GM21367 (cell line): ENCODE measurements at regions not wholly inside any gene's neighbourhood (a gene's known extent, or its start where the extent isn't known, plus 50 kb on each side); places are given as distances from the start of the nearest gene placed in this dataset.
"Not testable (repeated sequence)": the region's sequence is repeated elsewhere in the genome, so short reads cannot be mapped to it uniquely, and the experiment has no call there.

ENCODE experiments used
- ATAC-seq: cut with Tn5 transposase; IDR thresholded peaks from one replicate; pipeline ENCODE4 v1.9.1; 2021; ENCODE audit not compliant: unreplicated experiment

DNA sequence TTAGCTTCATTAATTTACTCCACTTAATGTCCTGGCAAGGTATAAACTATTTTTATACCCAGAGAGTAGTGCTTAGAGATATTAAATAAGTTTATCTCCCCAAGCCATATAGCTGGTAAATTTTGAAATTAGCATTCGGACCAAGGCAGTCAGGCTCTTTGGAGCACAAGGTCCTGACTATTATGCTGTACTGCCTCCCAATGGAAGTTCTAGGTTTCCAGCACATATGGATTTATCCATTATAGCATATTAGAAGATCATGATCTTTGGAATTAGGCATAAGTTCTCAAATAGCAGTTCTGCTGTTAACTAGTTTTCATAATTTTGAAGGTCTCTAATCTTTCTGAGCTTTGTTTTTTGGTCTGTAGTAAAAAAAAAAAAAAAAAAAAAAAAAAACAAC is 835.3 kb upstream of the EPHA7 start:
- no peak for ATAC-seq

DNA sequence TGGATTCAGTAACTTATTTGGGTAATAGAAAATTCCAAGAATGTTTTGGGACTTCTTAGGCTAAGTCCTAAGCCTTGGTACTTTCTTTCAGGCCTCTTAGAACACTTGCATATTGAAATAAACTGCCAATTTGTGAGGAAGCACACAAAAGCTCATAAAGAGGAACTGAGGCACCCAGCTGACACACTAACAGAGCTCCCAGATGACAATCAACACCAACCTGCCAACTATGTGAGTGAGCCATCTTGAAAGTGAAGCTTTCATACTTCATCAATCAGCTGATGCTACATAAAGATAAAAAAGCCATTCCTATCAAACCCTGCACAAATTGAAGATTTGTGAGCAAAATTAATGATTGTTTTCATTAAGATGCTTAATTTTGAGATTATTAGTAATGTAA is 832.5 kb upstream of the EPHA7 start:
- ATAC-seq = no peak

DNA sequence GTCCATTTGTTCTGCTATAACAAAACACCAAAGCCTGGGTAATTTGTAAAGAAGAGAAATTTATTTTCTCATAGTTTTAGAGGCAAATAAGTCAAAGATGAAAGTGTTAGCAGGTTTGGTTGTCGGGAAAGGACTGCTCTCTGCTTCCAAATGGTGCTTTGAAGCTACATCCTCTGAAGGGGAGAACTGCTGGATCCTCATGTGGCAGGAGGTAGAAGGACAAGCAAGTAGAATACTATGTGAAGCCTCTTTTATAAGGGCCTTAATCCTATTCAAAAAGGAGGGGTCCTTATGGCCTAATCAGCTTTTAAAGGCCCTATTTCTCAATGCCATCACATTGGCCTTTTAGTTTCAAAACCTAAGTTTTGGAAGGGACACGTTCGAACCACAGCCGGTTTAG is 826.0 kb upstream of the EPHA7 start:
- ATAC-seq = no peak

DNA sequence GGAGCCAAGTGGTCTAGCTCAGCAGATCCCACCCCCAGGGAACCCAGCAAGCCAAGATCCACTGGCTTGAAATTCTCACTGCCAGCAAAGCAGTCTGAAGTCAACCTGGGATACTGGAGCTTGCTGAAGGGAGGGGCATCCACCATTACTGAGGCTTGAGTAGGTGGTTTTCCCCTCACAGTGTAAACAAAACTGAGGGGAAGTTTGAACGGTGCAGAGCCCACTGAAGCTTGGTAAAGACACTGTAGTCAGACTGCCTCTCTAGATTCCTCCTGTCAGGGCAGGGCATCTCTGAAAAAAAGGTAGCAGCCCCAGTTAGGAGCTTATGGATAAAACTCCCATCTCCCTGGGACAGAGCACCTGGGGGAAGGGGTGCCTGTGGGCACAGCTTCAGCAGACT is 819.5 kb upstream of the EPHA7 start:
- ATAC-seq = no peak

DNA sequence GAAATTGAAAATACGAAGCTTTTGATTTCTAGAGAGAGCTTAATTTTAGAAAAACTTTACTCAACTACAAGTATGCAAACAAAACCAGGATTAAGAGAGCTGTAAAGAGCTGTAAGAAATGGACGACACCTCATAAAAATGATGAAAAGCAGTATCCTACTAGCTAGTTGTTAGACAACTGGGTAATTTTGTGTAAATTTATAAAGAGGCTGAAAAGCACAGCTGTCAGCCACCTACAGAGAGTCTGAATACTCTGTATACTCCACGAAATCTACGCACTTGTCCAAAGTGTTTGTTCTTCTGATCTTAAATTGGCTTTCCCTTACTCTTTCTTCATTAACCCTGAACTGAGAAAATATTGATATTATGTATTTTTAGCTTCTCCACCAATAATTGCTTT is 808.4 kb upstream of the EPHA7 start:
- ATAC-seq = no peak

DNA sequence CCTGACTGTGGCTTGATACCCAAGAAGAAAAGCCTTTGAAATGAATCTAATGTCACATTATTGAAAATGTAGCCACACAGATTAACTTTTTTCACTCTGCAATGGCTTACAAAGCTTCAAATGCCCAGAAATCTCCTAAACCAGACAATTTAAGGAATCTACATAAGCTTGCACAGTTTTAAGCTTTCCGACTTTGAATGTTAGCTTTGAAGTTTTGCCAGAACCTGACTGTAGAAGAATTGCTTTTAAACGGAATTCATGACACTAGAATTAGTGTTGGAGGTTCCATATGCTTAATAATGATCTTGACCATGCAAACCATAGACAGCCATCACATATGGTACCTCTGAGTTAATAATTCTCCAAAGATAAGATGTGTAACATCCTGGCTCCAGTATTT is 798.5 kb upstream of the EPHA7 start:
- ATAC-seq = no peak

DNA sequence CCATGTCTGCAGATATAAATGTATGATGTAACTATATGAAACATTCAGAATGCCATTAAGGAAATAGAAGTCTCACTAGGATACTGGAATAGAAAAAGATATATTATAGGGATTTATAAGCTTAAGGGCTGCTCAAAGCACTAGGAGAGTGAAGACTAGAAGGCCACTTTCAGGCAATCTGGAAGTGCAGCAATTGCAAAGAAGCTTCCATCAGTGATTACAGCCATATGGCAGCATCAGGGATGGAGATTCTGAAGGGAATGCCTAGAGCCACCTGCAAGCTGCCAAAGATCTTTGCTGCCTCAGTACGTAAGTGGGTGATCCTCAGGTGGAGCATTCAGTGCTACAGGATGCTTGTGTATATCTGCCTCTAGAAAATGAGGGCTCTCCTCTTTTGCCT is 796.2 kb upstream of the EPHA7 start:
- no peak for ATAC-seq

DNA sequence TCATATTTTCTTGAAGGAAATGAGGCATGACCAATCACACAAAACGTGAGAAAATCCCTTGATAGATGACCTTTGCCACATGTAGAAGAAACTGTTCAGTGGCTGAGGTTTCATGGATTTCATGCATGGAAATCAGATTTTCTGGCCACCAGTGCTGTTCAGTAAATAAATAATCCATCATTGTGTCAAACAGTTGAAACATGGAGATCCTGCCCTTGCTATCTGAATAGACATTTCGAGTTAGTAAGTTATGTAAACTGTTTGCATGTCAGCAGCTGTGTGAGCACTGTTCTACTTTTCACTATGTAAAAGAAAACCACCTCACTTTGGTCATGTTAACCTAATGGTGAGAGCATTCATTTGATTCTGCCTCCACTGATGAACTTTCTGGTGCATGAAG is 793.9 kb upstream of the EPHA7 start:
- no peak for ATAC-seq

DNA sequence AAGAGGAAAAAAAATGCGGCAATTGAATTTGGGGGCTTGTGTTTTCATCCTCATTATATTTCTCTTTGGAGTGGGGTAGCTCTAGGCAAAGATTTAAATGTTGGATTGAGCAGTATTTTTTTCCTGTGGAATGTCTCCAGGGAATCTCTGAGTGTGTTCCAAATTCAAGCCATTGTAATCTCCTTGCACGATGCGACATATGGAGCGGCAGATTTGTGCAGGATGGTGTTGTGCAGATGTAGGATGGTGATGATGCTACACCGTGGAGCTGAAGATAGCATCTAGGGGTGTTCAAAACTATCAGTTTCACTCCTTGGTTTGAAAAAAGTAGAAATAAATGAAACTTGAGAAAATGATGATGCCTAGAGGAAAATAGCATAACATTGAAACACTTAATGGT is 777.5 kb upstream of the EPHA7 start:
- no peak for ATAC-seq

DNA sequence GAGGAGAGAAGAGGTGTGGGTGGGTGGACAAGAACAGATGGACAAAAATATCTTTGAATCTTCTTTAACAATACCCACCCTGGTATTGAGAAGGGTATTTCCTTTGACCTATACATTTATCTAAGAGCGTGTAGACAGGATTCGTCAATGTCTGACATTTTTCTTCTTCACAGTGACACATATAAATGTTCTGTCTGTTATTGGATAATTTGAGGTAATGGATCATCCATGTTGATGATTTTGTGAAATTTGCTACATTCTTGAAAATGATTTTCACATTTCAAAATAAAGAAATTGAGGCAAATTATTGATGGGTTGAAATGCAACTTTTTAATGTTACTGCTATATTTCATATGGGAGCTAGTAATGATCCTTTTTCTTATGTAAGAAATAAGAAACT is 770.7 kb upstream of the EPHA7 start:
- ATAC-seq = no peak

DNA sequence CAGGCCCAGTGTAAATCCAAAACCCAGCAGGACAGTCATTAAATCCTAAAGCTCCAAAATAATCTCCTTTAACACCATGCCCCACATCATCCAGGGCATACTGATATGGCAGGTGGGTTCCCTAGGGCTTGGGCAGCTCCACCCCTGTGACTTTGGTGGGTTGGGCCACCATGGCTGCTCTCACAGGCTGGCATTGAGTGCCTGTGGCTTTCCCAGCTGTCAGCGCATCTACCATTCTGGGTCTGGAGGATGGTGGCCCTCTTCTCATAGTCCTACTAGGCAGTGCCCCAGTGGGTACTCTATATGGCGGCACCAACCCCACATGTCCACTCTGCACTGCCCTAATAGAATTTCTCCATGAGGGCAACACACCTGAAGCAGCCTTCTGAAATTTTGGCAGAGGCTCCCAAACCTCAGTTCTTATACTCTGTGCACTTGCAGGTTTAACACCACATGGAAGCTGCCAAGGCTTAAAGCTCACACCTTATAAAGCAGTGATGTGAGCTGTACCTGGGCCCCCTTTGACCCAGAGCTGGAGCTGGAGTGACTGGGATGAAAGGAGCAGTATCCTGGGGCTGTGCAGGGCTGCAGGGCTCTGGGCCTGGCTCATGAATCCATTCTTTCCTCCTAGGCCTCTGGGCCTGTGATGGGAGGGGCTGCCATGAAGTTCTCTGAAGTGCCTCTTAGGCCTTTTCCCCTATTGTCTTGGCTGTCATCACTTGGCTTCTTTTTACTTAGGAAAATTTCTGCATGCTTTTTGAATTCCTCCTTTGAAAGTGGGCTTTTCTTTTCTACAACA is 765.5 kb upstream of the EPHA7 start:
- no peak for ATAC-seq

DNA sequence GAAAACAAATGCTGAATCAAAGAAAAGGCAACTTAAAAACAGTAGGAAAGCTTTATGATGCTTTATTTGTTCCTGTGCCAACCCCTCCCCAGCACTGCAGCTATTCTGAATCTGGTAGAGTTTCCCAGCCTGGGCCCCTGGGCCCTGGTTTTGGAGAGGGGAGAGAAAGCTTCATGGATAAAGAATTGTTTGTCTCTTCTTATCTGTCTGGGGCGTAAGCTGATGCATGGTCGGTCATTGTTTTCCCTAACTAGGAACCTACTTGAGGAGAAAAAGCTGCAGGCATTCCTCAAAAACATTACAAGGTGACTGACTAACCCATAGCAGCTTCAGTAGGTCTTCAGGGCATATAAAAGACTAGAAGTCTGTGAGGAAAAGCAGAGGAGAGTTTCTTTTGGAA is 758.1 kb upstream of the EPHA7 start:
- ATAC-seq = no peak

DNA sequence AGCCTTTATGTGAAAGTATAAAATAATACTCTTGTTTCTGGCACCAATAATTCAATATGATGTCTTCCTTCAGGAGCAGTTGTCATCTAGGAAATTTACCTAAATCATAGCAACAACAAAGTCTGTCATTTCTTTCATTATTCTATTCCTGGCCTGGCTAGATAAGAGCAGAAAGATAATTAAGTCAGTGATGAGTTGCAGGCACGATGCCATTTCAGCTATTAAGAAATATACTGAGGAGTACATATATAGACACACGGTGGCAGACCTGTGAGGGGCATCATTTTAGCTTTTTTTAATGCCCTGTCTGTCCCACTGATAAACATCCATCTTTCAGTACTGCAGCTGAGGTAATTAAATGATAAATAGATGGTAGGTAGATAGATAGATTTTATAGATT is 756.1 kb upstream of the EPHA7 start:
- no peak for ATAC-seq

DNA sequence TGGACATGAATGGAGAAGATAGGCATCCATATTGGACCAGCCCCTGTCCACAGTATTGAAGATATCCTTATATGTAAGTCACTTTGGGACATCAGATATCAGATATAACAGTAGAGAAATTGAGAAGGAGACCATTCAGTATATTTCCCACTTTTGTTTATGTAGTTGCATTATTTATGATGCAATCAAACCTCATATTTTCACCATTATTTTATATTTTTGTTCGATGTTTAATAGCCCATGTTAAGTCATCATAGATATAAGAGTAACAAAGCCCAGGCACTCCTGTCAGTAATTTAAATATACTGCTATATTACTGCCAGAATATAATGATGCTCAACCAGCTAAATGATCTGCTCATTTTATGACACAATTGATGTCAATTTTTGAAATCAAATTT is 744.5 kb upstream of the EPHA7 start:
- no peak for ATAC-seq

DNA sequence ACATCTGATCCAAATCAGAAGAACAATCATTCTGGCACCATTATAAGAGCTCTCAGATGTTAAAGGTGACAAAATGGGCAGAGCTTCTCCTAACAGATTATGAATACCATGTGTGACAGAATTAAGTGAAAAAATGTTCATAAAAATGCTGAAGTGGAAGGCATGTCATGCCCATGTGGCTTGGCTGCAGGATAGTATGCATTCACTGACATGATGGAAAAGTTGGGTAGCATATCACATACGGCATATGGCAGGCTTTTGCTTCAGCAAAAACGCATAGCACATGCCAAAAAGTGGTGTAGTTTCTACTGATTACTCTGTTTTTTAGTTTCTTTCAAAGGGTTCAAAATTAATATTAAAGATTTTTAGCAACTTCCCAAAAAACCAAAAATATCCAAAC is 731.5 kb upstream of the EPHA7 start:
- no peak for ATAC-seq

DNA sequence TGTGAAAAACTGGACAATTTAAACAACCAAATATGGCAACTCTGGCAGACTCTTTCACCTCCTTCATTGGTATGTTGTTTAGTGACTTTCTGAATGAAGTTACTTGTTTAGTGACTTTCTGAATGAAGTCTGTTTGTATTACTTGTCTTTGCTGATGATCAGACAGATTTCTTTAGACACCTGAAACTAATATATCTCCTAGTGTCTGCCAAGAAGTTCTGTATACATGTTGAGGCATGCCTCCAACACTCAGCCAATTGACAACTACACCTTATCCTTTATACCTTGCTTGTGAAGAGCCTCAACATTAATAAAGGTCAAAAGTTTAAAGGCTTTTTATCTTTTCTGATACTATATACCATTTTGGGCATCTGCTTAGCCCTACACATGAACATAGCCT is 725.4 kb upstream of the EPHA7 start:
- no peak for ATAC-seq

DNA sequence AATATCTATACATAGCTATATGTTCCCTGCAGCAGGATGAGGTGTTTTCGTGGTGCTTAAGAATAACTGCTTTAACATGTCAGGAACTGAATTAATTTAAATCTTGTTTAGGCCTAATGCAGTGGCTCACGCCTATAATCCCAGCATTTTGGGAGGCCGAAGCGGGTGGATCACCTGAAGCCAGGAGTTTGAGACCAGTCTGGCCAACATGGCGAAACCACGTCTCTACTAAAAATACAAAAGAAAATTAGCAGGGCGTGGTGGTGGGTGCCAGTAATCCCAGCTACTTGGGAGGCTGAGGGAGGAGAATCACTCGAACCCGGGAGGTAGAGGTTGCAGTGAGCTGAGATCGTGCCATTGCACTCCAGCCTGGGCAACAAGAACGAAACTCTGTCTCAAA is 717.8 kb upstream of the EPHA7 start:
- ATAC-seq = not testable (repeated sequence)

DNA sequence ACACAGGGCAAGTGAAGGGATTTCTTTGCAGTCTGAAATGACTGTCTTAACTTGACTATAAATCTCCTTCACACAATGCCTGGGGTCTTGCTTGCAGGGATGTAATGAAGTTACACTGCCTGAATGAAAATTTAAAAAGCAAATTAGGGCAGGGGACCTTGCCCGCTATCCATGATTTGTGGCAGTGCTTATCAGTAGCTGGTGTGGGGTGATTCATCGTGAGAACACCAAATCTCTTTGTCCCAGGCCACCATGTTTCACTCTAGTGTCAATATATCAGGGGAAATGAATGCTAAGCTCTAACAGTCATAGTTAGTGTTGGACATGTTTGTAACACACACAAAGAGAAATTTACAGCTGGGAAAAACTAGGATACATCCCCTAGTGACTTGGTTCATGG is 713.7 kb upstream of the EPHA7 start:
- ATAC-seq = no peak

DNA sequence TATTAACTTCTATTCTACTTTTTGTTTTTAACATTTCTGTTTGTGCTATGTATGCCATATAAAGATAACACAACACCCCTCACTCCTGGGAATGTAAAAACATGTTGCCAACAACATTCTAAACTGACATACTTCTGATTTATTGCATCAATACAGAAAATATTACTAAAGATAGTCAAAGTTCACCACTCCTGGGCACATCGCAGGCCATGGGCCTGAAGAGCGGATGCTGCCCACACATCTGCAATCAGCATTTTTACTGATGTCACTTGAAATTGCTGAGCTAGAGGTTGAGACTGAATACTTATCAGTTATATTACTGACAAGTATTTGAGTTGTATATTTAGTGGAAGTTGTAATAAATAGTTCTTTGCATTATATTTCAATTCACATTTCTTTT is 711.9 kb upstream of the EPHA7 start:
- no peak for ATAC-seq

DNA sequence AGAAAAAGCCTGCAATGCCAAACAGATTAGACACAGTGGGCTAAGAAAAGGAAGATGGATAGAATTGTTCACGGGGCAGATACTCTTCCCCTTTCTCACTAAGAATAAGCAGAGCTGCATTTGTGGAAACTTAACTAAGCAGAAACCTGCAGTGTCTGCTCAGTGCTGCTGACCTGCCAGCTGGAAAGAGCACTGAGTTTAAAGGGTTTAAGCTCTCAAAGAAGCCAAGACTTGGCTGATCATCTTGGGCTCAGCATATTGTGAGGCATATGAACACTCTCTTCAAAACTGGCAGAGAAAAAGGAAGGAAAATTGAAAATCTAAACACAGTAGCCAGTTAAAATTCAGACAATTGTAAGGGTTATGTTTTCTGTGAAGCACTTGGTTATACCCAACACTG is 711.1 kb upstream of the EPHA7 start:
- ATAC-seq = no peak

DNA sequence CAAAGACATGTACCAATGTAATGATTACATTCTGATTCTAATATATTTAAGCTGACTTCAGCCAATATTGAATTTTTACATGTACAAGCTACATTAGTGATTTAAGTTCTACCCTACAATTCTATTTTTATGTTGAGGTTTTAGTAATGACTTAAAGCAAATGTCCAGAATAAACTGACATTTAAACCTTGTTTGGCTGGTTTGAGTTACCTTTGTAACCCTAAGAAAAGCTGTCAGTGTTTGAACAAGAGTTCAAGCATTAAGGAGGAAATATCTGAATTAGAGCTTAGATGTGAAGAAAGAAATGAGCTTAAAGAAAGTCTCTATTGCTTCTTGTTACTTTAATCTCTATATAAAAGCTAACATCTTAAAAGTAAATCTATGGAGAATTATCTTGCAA is 710.6 kb upstream of the EPHA7 start:
- no peak for ATAC-seq

DNA sequence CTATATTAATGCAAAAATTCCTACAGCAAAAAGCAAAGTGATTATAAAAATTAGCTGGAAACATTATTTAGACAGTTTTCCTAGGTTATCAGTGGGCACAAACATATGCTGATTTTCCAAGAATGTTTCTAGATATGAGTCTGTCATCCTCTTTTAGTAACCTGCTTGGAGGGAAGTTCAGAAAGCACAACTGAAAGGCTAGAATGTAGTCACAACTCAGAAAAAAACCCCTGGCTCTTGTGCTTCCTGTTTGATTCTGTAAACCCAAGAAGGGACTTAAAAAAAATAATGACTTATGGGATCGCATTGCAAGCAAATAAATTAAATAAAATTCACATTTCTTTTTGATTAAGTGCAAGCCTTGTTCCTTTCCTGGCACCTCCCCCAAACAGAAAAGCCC is 708.4 kb upstream of the EPHA7 start:
- ATAC-seq = no peak

DNA sequence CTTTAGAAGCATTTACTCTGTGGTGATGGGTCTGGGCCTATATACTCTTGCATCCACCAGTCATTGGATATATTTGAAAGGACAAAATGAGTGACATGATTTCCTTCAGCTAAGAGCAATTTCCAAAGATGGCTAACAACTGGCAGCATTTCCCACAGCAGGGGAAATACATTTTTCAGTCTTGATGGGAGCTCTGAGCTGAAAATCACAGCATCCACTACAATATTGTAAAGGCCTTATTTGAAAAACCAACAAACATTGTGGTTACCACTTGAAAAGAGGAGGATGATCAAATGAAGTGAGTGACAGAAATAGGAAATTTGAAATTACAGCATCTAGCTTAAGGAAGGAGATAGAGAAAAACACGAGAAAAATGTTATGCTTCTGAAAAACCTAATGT is 705.0 kb upstream of the EPHA7 start:
- ATAC-seq = no peak

DNA sequence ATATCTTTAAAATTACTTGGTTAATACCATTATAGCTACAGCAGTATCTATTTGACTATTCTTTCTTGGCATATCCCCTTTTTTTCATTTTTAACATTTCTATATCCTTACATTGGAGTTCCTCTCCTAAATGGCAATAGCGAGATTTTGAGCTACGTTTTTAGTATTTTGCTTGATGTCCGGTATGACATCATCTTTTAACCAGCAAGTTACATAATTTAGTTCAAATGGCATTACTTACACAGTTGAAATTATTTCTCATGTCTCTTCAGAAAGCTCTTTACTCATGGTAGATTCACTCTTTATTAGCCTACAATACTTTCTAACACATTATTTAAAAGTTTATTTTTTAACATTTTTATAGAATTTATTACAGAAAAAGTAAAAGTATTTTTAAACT is 701.7 kb upstream of the EPHA7 start:
- no peak for ATAC-seq
